B cell (primary cell): ENCODE measurements at regions not wholly inside any gene's neighbourhood (a gene's known extent, or its start where the extent isn't known, plus 50 kb on each side); places are given as distances from the start of the nearest gene placed in this dataset.
"Not testable (repeated sequence)": the region's sequence is repeated elsewhere in the genome, so short reads cannot be mapped to it uniquely, and the experiment has no call there.

Experiments
- ATAC-seq: fragments of 200-7000 bp; cut with Tn5 transposase; one replicate; pipeline ENCODE4 v1.10.0; 2021; ENCODE audit warnings: low read depth, mild to moderate bottlenecking, moderate number of reproducible peaks, moderate library complexity
- CTCF ChIA-PET: fragments of 350-600 bp; sonication (Branson Sonifier 250); formaldehyde crosslinking; loops from one replicate; lab custom pipeline; 2021; ENCODE audit warnings: antibody characterized with exemption, inconsistent platforms; lab: Charles Lee
- POLR2A ChIA-PET: fragments of 350-600 bp; sonication (Branson Sonifier 250); formaldehyde crosslinking; loops from one replicate; lab custom pipeline; 2021; ENCODE audit warnings: antibody characterized with exemption; lab: Charles Lee
- DNase-seq: peaks from one replicate; pipeline ENCODE4 v3.0.0; 2013
- H2AFZ ChIP-seq: 2 replicates; pipeline ENCODE4 v1.6.1; 2012; ENCODE audit warnings: mild to moderate bottlenecking, low read depth, low read length; ENCODE audit not compliant: insufficient read depth, poor library complexity, severe bottlenecking
- H3K27ac ChIP-seq, 2 donors: 1 replicate in 1 of 2; 2 replicates in 1 of 2; pipeline ENCODE4 v1.5.1; 2012 to 2013; ENCODE audit warnings: low read length in 2 of 2, mild to moderate bottlenecking in 2 of 2, moderate library complexity in 1 of 2
- H3K27me3 ChIP-seq, 4 experiments: fragments of 200-600 bp in 1 of 4; sonication (generic) in 1 of 4; replicated peaks in 1 of 4; 1 replicate in 2 of 4; 2 replicates in 2 of 4; pipeline versions ENCODE4 v1.6.1 to v1.7.0; 2013 to 2016; ENCODE audit warnings: low read length in 3 of 4, mild to moderate bottlenecking in 2 of 4, mixed read lengths in 1 of 4, moderate library complexity in 1 of 4; ENCODE audit not compliant: insufficient read depth in 4 of 4, control insufficient read depth in 3 of 4; ENCODE audit errors: control extremely low read depth in 1 of 4
- H3K36me3 ChIP-seq, 2 experiments: replicated peaks in 1 of 2; 1 replicate in 1 of 2; 2 replicates in 1 of 2; pipeline versions ENCODE4 v1.6.1 to v1.7.1; 2013; ENCODE audit warnings: low read length in 1 of 2; ENCODE audit not compliant: insufficient read depth in 2 of 2, control insufficient read depth in 1 of 2; ENCODE audit errors: control extremely low read depth in 1 of 2, extremely low read depth in 1 of 2
- H3K4me1 ChIP-seq, 2 donors: fragments of 200-600 bp in 1 of 2; sonication (generic) in 1 of 2; 1 replicate in 1 of 2; 2 replicates in 1 of 2; pipeline versions ENCODE4 v1.5.1 to v1.6.1; 2013 to 2017; ENCODE audit warnings: low read length in 2 of 2; ENCODE audit not compliant: control insufficient read depth in 2 of 2, insufficient read depth in 2 of 2
- H3K4me2 ChIP-seq: replicated peaks from 2 replicates; pipeline ENCODE3; 2012; ENCODE audit warnings: mild to moderate bottlenecking, low read depth, low read length; ENCODE audit not compliant: poor library complexity, severe bottlenecking
- H3K4me3 ChIP-seq, 5 experiments: fragments of 200-600 bp in 1 of 5; sonication (generic) in 1 of 5; 1 replicate in 3 of 5; 2 replicates in 2 of 5; pipeline versions ENCODE4 v1.5.1 to v1.7.0; 2011 to 2016; ENCODE audit warnings: low read length in 4 of 5, mild to moderate bottlenecking in 4 of 5, low read depth in 2 of 5, control low read depth in 1 of 5, moderate library complexity in 1 of 5; ENCODE audit not compliant: insufficient read depth in 1 of 5; ENCODE audit errors: control extremely low read depth in 1 of 5, extremely low read depth in 1 of 5
- H3K79me2 ChIP-seq: fragments of 200-600 bp; sonication (generic); one replicate; pipeline ENCODE4 v1.6.0; 2016; ENCODE audit warnings: low read length; ENCODE audit not compliant: control insufficient read depth, insufficient read depth
- H3K9ac ChIP-seq: fragments of 200-600 bp; sonication (generic); 2 replicates; pipeline ENCODE4 v1.6.1; 2017; ENCODE audit warnings: mild to moderate bottlenecking, low read length, moderate library complexity
- H3K9me3 ChIP-seq, 3 donors: one replicate each; pipeline versions ENCODE4 v1.6.1 to v1.7.1; 2013; ENCODE audit warnings: low read length in 2 of 3; ENCODE audit not compliant: control insufficient read depth in 2 of 3, insufficient read depth in 1 of 3; ENCODE audit errors: control extremely low read depth in 1 of 3
- H4K20me1 ChIP-seq: 2 replicates; pipeline ENCODE4 v1.6.0; 2012; ENCODE audit warnings: mild to moderate bottlenecking, low read length; ENCODE audit not compliant: insufficient read depth, control insufficient read depth, poor library complexity, severe bottlenecking
- H3K27ac Mint-ChIP-seq: one replicate; pipeline ENCODE4 v1.8.0; 2021; ENCODE audit warnings: mixed read lengths
- H3K27me3 Mint-ChIP-seq: one replicate; pipeline ENCODE4 v1.8.0; 2021; ENCODE audit warnings: mixed read lengths
- H3K4me1 Mint-ChIP-seq: one replicate; pipeline ENCODE4 v1.8.0; 2021; ENCODE audit warnings: mixed read lengths
- H3K4me3 Mint-ChIP-seq: one replicate; pipeline ENCODE4 v1.8.0; 2021; ENCODE audit warnings: mixed read lengths
- H3K9me3 Mint-ChIP-seq: one replicate; pipeline ENCODE4 v1.8.0; 2022; ENCODE audit warnings: mixed read lengths; ENCODE audit not compliant: insufficient read depth
- EZH2 ChIP-seq: IDR thresholded peaks from 2 replicates; pipeline ENCODE4 v1.6.1; 2012; ENCODE audit warnings: borderline replicate concordance, low read depth, mild to moderate bottlenecking, moderate library complexity, low read length; ENCODE audit not compliant: insufficient read depth, poor library complexity, severe bottlenecking
- WGBS: methylation state at CpG from one replicate; pipeline ENCODE4 v1.1.5; 2013; ENCODE audit warnings: missing lambda C conversion rate; ENCODE audit not compliant: insufficient coverage; 5-methylcytosine and 5-hydroxymethylcytosine counted together
- intact Hi-C: fragments of 100-400 bp; cut with micrococcal nuclease; formaldehyde crosslinking; loops from one replicate; pipeline ENCODE4 v1.10.0; 2022
- TF ChIP-seq, protein P1 (sequence below): fragments of 200-600 bp; IDR thresholded peaks from one replicate; pipeline ENCODE4 v1.8.0; 2022; ENCODE audit warnings: antibody characterized with exemption, mild to moderate bottlenecking

DNA sequence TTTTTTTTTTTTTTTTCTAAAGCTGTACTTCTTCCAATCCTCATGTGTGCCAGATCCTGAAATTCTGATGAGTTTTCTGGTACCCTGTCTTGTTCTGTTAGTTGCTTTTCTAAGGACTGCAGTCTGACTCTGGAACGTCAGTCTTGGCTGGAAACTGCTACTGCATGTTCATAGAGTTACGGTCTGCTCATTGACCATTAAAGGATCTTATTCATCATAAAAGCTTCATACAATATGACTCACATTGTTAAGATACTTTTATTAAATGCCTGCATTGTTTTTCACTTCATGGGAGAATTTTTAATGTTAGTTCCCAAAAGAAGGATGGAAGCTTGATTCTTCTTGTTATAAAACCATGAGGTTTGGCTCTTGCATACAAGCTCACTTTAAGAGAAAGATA is 233.6 kb downstream of the SYT10 start:
- DNase-seq (no peak), ATAC-seq (no peak)
- no CpG with 5 or more reads among the region's 2 CpGs for WGBS
- Histone ChIP-seq H2AFZ (no peak overlapping the region), H3K79me2 (no peaks in the 10 kb centered on the region), H3K4me1 (no peaks in the 10 kb centered on the region), H3K36me3 (no peaks in the 10 kb centered on the region), H3K9ac (no peak overlapping the region), H3K9me3 (peaks cover 0 to 4% (median 1%) of the 10 kb centered on the region in 3 donors), H3K27me3 (no peaks in the 10 kb centered on the region), H3K27ac (no peak overlapping the region), H3K4me3 (no peak overlapping the region), H3K4me2 (no peak overlapping the region), H4K20me1 (no peaks in the 10 kb centered on the region)
- TF ChIP-seq EZH2: no peak
- TF ChIP-seq, protein P1, sequence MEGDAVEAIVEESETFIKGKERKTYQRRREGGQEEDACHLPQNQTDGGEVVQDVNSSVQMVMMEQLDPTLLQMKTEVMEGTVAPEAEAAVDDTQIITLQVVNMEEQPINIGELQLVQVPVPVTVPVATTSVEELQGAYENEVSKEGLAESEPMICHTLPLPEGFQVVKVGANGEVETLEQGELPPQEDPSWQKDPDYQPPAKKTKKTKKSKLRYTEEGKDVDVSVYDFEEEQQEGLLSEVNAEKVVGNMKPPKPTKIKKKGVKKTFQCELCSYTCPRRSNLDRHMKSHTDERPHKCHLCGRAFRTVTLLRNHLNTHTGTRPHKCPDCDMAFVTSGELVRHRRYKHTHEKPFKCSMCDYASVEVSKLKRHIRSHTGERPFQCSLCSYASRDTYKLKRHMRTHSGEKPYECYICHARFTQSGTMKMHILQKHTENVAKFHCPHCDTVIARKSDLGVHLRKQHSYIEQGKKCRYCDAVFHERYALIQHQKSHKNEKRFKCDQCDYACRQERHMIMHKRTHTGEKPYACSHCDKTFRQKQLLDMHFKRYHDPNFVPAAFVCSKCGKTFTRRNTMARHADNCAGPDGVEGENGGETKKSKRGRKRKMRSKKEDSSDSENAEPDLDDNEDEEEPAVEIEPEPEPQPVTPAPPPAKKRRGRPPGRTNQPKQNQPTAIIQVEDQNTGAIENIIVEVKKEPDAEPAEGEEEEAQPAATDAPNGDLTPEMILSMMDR: no peak
- H3K27me3 Mint-ChIP-seq: no peaks in the 10 kb centered on the region
- ChIA-PET CTCF (no interaction called here), POLR2A (no interaction called here)
- H3K9me3 Mint-ChIP-seq: no peaks in the 10 kb centered on the region
- H3K4me3 Mint-ChIP-seq: no peak overlapping the region
- intact Hi-C loops: no loop called here
- no peak overlapping the region for H3K27ac Mint-ChIP-seq
- H3K4me1 Mint-ChIP-seq: no peaks in the 10 kb centered on the region

DNA sequence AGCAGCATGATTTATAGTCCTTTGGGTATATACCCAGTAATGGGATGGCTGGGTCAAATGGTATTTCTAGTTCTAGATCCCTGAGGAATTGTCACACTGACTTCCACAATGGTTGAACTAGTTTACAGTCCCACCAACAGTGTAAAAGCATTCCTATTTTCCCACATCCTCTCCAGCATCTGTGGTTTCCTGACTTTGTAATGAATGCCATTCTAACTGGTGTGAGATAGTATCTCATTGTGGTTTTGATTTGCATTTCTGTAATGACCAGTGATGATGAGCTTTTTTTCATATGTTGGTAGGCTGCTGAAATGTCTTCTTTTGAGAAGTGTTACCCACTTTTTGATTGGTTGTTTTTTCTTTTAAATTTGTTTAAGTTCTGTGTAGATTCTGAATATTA is 245.2 kb downstream of the SYT10 start:
- H3K79me2 ChIP-seq, H3K9ac ChIP-seq, H3K36me3 ChIP-seq, DNase-seq, intact Hi-C loops, H3K4me2 ChIP-seq, H3K27me3 ChIP-seq, H3K27ac Mint-ChIP-seq, POLR2A ChIA-PET, H3K4me3 Mint-ChIP-seq, H3K27me3 Mint-ChIP-seq, ATAC-seq, H3K4me1 ChIP-seq, H4K20me1 ChIP-seq, H3K4me3 ChIP-seq, H3K9me3 ChIP-seq, H3K27ac ChIP-seq, H2AFZ ChIP-seq, CTCF ChIA-PET, H3K4me1 Mint-ChIP-seq: not testable (repeated sequence)
- peaks cover 17% of the 10 kb centered on the region for H3K9me3 Mint-ChIP-seq
